ENCODE measurements at regions not wholly inside any gene's neighbourhood (a gene's known extent, or its start where the extent isn't known, plus 50 kb on each side); places are given as distances from the start of the nearest gene placed in this dataset.
A peak's percentile ranks its signal among the peaks of the same experiment; 100 is the strongest.

GRCh38 chr6:21523652-21524051 is 69.9 kb upstream of the SOX4 start:
- no peak for TF ChIP-seq EP300 (conservative IDR thresholded peaks at IDR 0.05; ENCODE audit: poor library complexity, severe bottlenecking)
- no peak for TF ChIP-seq RAD21 (conservative IDR thresholded peaks at IDR 0.05)
- TF ChIP-seq CTCF (IDR thresholded peaks at IDR 0.05; ENCODE audit: poor library complexity, severe bottlenecking), result no peak
- TF ChIP-seq EZH2 (IDR thresholded peaks at IDR 0.05; ENCODE audit: borderline replicate concordance, insufficient read depth, low read length, poor library complexity, severe bottlenecking), result no peak
- TF ChIP-seq TAF1 (IDR thresholded peaks at IDR 0.05; ENCODE audit: low read depth), result peak; percentile 10
- TF ChIP-seq POLR2AphosphoS5 (IDR thresholded peaks at IDR 0.05), result no peak
- TF ChIP-seq SMC3 (conservative IDR thresholded peaks at IDR 0.05; ENCODE audit: poor library complexity), result no peak
- TF ChIP-seq REST (IDR thresholded peaks at IDR 0.05; ENCODE audit: borderline replicate concordance), result no peak
- Histone ChIP-seq H3F3A (ENCODE audit: insufficient read depth, low read length, poor library complexity, severe bottlenecking) (peaks cover 15% of the 10 kb centered on the region), H3K27ac (ENCODE audit: low read length) (peak overlapping the region; percentile 97), H3K4me3 (ENCODE audit: low read length) (peak overlapping the region; percentile 64), H3K4me2 (ENCODE audit: low read length) (no peak overlapping the region), H3K36me3 (ENCODE audit: insufficient read depth, low read length) (no peaks in the 10 kb centered on the region), H3K27me3 (ENCODE audit: insufficient read depth, low read depth, low read length) (no peaks in the 10 kb centered on the region), H3K9ac (ENCODE audit: low read length) (peak overlapping the region; percentile 76), H2AFZ (ENCODE audit: low read depth, low read length) (no peak overlapping the region), H4K20me1 (ENCODE audit: insufficient read depth) (no peaks in the 10 kb centered on the region), H3K79me2 (replicated peaks; ENCODE audit: insufficient read depth, low read length) (peaks cover 19% of the 10 kb centered on the region), H3K9me3 (ENCODE audit: low read length) (no peaks in the 10 kb centered on the region), H3K9me2 (ENCODE audit: insufficient read depth, low read length) (no peaks in the 10 kb centered on the region)

GRCh38 chr6:21524201-21524600 is 69.3 kb upstream of the SOX4 start:
- H3F3A ChIP-seq (ENCODE audit: insufficient read depth, low read length, poor library complexity, severe bottlenecking), result peaks cover 15% of the 10 kb centered on the region
- no peaks in the 10 kb centered on the region for H3K9me3 ChIP-seq (ENCODE audit: low read length)
- no peak overlapping the region for H2AFZ ChIP-seq (ENCODE audit: low read depth, low read length)

More at GRCh38 chr6:21524201-21524600, 69.3 kb upstream of the SOX4 start:
- no peak overlapping the region for H3K4me2 ChIP-seq (ENCODE audit: low read length)
- H3K9me2 ChIP-seq (ENCODE audit: insufficient read depth, low read length), result no peaks in the 10 kb centered on the region
- no peaks in the 10 kb centered on the region for H3K27me3 ChIP-seq (ENCODE audit: insufficient read depth, low read depth, low read length)
- H3K36me3 ChIP-seq (ENCODE audit: insufficient read depth, low read length), result no peaks in the 10 kb centered on the region
- H4K20me1 ChIP-seq (ENCODE audit: insufficient read depth), result no peaks in the 10 kb centered on the region
- H3K79me2 ChIP-seq (replicated peaks; ENCODE audit: insufficient read depth, low read length), result peaks cover 13% of the 10 kb centered on the region
- TF ChIP-seq POLR2AphosphoS5 (IDR thresholded peaks at IDR 0.05), result no peak
- no peak for TF ChIP-seq TAF1 (IDR thresholded peaks at IDR 0.05; ENCODE audit: low read depth)
- TF ChIP-seq RAD21 (conservative IDR thresholded peaks at IDR 0.05), result no peak
- no peak for TF ChIP-seq CTCF (IDR thresholded peaks at IDR 0.05; ENCODE audit: poor library complexity, severe bottlenecking)
- TF ChIP-seq REST (IDR thresholded peaks at IDR 0.05; ENCODE audit: borderline replicate concordance), result no peak
- TF ChIP-seq MXI1 (conservative IDR thresholded peaks at IDR 0.05; ENCODE audit: poor library complexity, severe bottlenecking), result no peak
- no peak for TF ChIP-seq SMC3 (conservative IDR thresholded peaks at IDR 0.05; ENCODE audit: poor library complexity)
- no peak for TF ChIP-seq EP300 (conservative IDR thresholded peaks at IDR 0.05; ENCODE audit: poor library complexity, severe bottlenecking)
- TF ChIP-seq EZH2 (IDR thresholded peaks at IDR 0.05; ENCODE audit: borderline replicate concordance, insufficient read depth, low read length, poor library complexity, severe bottlenecking), result no peak
- H3K9ac ChIP-seq (ENCODE audit: low read length), result peak overlapping the region; percentile 76
- peak overlapping the region; percentile 64 for H3K4me3 ChIP-seq (ENCODE audit: low read length)
- peak overlapping the region; percentile 97 for H3K27ac ChIP-seq (ENCODE audit: low read length)
